Fibroblast of lung (primary cell): ENCODE measurements at regions not wholly inside any gene's neighbourhood (a gene's known extent, or its start where the extent isn't known, plus 50 kb on each side); places are given as distances from the start of the nearest gene placed in this dataset.

ENCODE experiments used
- CTCF ChIP-seq, 2 donors: IDR thresholded peaks in 1 of 2; conservative IDR thresholded peaks in 1 of 2; 1 replicate in 1 of 2; 2 replicates in 1 of 2; pipeline ENCODE4 v1.5.1; 2011 to 2012; ENCODE audit warnings: low read length in 2 of 2, control low read depth in 1 of 2, inconsistent platforms in 1 of 2, low read depth in 1 of 2, mild to moderate bottlenecking in 1 of 2
- EZH2 ChIP-seq: IDR thresholded peaks from 2 replicates; pipeline ENCODE4 v1.5.1; 2012; ENCODE audit warnings: low read length, control low read depth, mild to moderate bottlenecking; ENCODE audit errors: missing control alignments

- TF ChIP-seq CTCF (conservative IDR thresholded peaks at IDR 0.05 in 1 of 2, IDR thresholded peaks at IDR 0.05 in 1 of 2; ENCODE audit: low read depth in 1 of 2, low read length in 2 of 2) = no peak
- TF ChIP-seq EZH2 = no peak
Observed at GRCh38 chrX:34350561-34351335, 218.6 kb upstream of the FAM47A start.
